ENCODE measurements at regions not wholly inside any gene's neighbourhood (a gene's known extent, or its start where the extent isn't known, plus 50 kb on each side); places are given as distances from the start of the nearest gene placed in this dataset.

DNA sequence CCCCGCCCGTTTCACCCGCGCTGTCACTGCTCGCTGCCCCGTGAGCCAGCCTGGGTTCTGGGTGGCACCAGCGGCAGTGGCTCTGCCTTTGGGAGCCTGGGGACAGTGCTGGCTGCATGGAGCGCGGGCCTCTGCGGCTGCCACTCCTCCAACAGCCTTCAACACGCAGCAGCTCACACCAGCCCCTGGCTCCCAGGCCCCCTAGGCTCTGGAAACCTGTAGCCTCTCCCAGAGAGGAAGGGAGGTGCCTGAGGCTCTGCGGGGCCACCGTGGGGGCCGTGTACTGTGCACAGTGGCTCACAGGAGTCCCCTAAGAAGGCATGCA lies 163.9 kb upstream of the AFDN start:
- H3K9me3 ChIP-seq = no peaks in the 10 kb centered on the region
- Mint-ChIP-seq H3K27me3 (ENCODE audit: insufficient read depth, unreplicated experiment) (no peaks in the 10 kb centered on the region), H3K4me1 (ENCODE audit: low read depth, unreplicated experiment) (peaks cover under 1% of the 10 kb centered on the region), H3K36me3 (ENCODE audit: insufficient read depth, unreplicated experiment) (no peaks in the 10 kb centered on the region), H3K27ac (ENCODE audit: unreplicated experiment) (no peak overlapping the region), H3K9me3 (ENCODE audit: unreplicated experiment) (no peaks in the 10 kb centered on the region), H3K4me3 (ENCODE audit: unreplicated experiment) (no peak overlapping the region)
- H3K27me3 ChIP-seq (replicated peaks; ENCODE audit: control insufficient read depth, insufficient read depth, low read length) = no peaks in the 10 kb centered on the region
- DNase-seq = no peak
- no peaks in the 10 kb centered on the region for H3K36me3 ChIP-seq (ENCODE audit: control insufficient read depth, insufficient read depth, low read length)
- intact Hi-C loops (cut with micrococcal nuclease; ENCODE audit: unreplicated experiment) = no loop called here
- no peak overlapping the region for H3K4me3 ChIP-seq (ENCODE audit: low read depth, low read length)
- CTCF ChIA-PET = no interaction called here
- no peak for TF ChIP-seq CTCF (IDR thresholded peaks at IDR 0.05; ENCODE audit: insufficient read depth in 1 of 2, low read depth in 1 of 2, low read length in 1 of 2, severe bottlenecking in 1 of 2, unreplicated experiment in 1 of 2)
- peaks cover 11% of the 10 kb centered on the region for H3K4me1 ChIP-seq
- BruUV-seq (replicated peaks) = no TSS peak
- POLR2A ChIA-PET = no interaction called here

DNA sequence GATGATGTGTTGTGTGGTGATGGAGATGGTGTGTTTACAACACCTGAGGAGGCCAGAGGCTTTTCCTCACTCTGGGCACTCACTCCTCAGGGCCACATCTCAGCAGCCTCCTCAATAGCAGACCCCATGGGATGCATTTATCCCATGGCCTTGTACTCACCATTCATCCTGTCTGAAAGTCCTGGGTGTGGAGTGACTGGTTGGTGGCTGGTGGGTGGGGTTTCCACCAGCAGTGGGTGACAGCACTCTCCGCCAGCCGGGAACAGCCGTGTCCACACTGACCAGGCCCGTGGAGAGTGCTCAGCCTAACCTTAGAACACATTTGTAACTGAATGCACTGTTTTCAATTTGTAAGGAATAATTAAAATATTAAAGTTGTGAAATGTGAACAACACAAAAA lies 163.4 kb upstream of the AFDN start:
- H3K27ac Mint-ChIP-seq (ENCODE audit: unreplicated experiment) = no peak overlapping the region

DNA sequence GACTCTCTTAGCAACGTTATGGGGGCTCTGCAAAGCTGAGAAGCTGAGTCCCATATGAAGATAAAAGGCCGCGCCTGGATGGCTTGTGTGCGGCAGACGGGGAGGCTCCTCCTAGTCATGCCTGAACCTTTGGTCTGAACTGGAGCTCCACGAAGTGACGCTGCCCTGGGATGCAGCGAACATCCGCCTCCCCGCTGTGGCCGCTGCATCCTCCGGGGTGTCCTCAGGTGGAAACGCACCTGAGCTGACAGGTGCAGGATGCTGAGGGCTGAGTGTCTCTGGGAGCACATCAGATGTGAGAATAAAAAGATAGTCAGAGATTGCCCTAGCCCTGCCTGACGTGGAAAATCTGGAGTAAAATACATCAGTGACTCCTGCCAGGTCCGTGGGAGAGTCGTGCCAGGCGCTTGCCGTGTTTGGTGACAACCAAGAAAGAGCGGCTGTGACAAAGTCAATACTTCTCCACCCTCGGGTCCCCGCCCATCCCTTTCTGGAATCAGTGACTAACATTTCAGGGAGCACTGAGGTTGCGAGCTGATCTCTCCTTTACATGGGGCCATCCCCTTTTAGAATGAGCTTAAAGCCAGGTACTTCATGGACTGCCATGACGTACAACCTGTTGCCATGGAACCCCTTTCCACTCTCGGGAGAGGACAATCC lies 162.8 kb upstream of the AFDN start:
- Histone ChIP-seq H3K36me3 (ENCODE audit: control insufficient read depth, insufficient read depth, low read length) (no peaks in the 10 kb centered on the region), H3K27me3 (replicated peaks; ENCODE audit: control insufficient read depth, insufficient read depth, low read length) (no peaks in the 10 kb centered on the region), H3K4me3 (ENCODE audit: low read depth, low read length) (no peak overlapping the region), H3K4me1 (peaks cover 20% of the 10 kb centered on the region), H3K9me3 (no peaks in the 10 kb centered on the region)
- H3K9me3 Mint-ChIP-seq (ENCODE audit: unreplicated experiment) = no peaks in the 10 kb centered on the region
- POLR2A ChIA-PET = no interaction called here
- H3K4me3 Mint-ChIP-seq (ENCODE audit: unreplicated experiment) = no peak overlapping the region
- CTCF ChIA-PET = interaction anchor here (0.5 kb wide), 1 partner anchor 14 kb away, joined by 3 read pairs; no protein-coding TSS in a partner anchor
- intact Hi-C loops (cut with micrococcal nuclease; ENCODE audit: unreplicated experiment) = no loop called here
- no TSS peak for BruUV-seq (replicated peaks)
- peaks cover 7% of the 10 kb centered on the region for H3K4me1 Mint-ChIP-seq (ENCODE audit: low read depth, unreplicated experiment)
- TF ChIP-seq CTCF (IDR thresholded peaks at IDR 0.05; ENCODE audit: insufficient read depth in 1 of 2, low read depth in 1 of 2, low read length in 1 of 2, severe bottlenecking in 1 of 2, unreplicated experiment in 1 of 2) = no peak
- H3K27me3 Mint-ChIP-seq (ENCODE audit: insufficient read depth, unreplicated experiment) = no peaks in the 10 kb centered on the region
- DNase-seq = no peak
- no peak overlapping the region for H3K27ac Mint-ChIP-seq (ENCODE audit: unreplicated experiment)
- no peaks in the 10 kb centered on the region for H3K36me3 Mint-ChIP-seq (ENCODE audit: insufficient read depth, unreplicated experiment)

More for the DNA sequence above, 163.4 kb upstream of the AFDN start:
- H3K36me3 ChIP-seq (ENCODE audit: control insufficient read depth, insufficient read depth, low read length) = no peaks in the 10 kb centered on the region
- H3K36me3 Mint-ChIP-seq (ENCODE audit: insufficient read depth, unreplicated experiment) = no peaks in the 10 kb centered on the region
- peaks cover 5% of the 10 kb centered on the region for H3K4me1 Mint-ChIP-seq (ENCODE audit: low read depth, unreplicated experiment)
- CTCF ChIA-PET = no interaction called here
- no peaks in the 10 kb centered on the region for H3K9me3 Mint-ChIP-seq (ENCODE audit: unreplicated experiment)
- no peak for TF ChIP-seq CTCF (IDR thresholded peaks at IDR 0.05; ENCODE audit: insufficient read depth in 1 of 2, low read depth in 1 of 2, low read length in 1 of 2, severe bottlenecking in 1 of 2, unreplicated experiment in 1 of 2)
- no peak overlapping the region for H3K4me3 ChIP-seq (ENCODE audit: low read depth, low read length)
- intact Hi-C loops (cut with micrococcal nuclease; ENCODE audit: unreplicated experiment) = no loop called here
- no peak overlapping the region for H3K4me3 Mint-ChIP-seq (ENCODE audit: unreplicated experiment)
- BruUV-seq (replicated peaks) = no TSS peak
- POLR2A ChIA-PET = no interaction called here
- H3K4me1 ChIP-seq = peaks cover 14% of the 10 kb centered on the region
- H3K9me3 ChIP-seq = no peaks in the 10 kb centered on the region
- H3K27me3 Mint-ChIP-seq (ENCODE audit: insufficient read depth, unreplicated experiment) = no peaks in the 10 kb centered on the region
- no peak for DNase-seq
- no peaks in the 10 kb centered on the region for H3K27me3 ChIP-seq (replicated peaks; ENCODE audit: control insufficient read depth, insufficient read depth, low read length)
